Left ventricle myocardium inferior (tissue), 1 donor: ENCODE measurements at regions not wholly inside any gene's neighbourhood (a gene's known extent, or its start where the extent isn't known, plus 50 kb on each side); places are given as distances from the start of the nearest gene placed in this dataset.

ENCODE experiments used
- DNase-seq: peaks from one replicate; pipeline ENCODE4 v3.0.0-alpha.2; 2020
- H3K27ac ChIP-seq: fragments of 200-600 bp; replicated peaks from 2 replicates; pipeline ENCODE4 v1.8.0; 2021
- H3K27me3 ChIP-seq: fragments of 200-600 bp; 2 replicates; pipeline ENCODE4 v1.8.0; 2021; ENCODE audit warnings: low read depth
- H3K36me3 ChIP-seq: fragments of 200-600 bp; 2 replicates; pipeline ENCODE4 v1.8.0; 2021
- H3K4me1 ChIP-seq: fragments of 200-600 bp; 2 replicates; pipeline ENCODE4 v1.8.0; 2021
- H3K4me3 ChIP-seq: fragments of 200-600 bp; 2 replicates; pipeline ENCODE4 v1.8.0; 2021; ENCODE audit warnings: mild to moderate bottlenecking, moderate library complexity
- H3K9me3 ChIP-seq: fragments of 200-600 bp; replicated peaks from 2 replicates; pipeline ENCODE4 v1.8.0; 2021
- intact Hi-C: fragments of 100-400 bp; cut with micrococcal nuclease; formaldehyde crosslinking; loops from one replicate; pipeline ENCODE4 v1.11.0; 2022
- TF ChIP-seq, protein P1 (sequence below): fragments of 200-600 bp; IDR thresholded peaks from 2 replicates; pipeline ENCODE4 v1.8.0; 2021; ENCODE audit warnings: antibody characterized with exemption, mild to moderate bottlenecking, borderline replicate concordance
- donor health status: DM: no; HTN: yes; CAD: no; lungs with severe emphysema.

DNA sequence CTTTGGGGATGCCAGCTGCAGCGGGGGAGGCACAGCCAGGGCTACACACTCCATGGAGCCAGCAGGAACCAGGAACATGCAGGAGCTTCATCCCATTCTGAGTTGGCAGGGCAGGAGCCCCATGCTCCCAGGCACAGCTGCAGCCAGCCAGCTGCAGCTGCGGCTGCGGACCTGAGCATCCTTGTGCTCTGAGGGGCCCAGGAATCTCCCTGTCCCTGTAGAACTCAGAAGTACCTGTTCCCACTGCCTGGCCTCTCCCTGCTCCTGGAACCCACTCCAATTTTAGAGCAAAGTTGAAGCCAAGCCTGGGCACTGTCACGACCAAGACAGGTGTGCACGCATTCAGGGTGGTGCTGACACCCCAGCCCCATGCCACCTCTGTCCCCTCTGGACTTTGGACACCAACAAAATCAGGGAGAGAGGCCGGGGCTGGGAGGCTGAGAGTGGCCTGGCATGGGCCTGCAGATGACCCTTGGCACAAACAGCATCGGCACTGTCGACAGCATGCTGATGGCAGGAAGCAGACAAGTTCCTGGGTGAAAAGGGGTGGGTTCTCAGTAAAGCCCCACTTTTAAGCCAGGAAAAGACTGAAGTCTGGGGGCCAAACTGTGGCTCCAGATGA is 257.3 kb upstream of the LRFN5 start:
- Histone ChIP-seq H3K27ac (no peak overlapping the region), H3K4me1 (no peaks in the 10 kb centered on the region), H3K27me3 (no peaks in the 10 kb centered on the region), H3K4me3 (no peak overlapping the region), H3K36me3 (no peaks in the 10 kb centered on the region), H3K9me3 (no peaks in the 10 kb centered on the region)
- intact Hi-C loops, result no loop called here
- TF ChIP-seq, protein P1, sequence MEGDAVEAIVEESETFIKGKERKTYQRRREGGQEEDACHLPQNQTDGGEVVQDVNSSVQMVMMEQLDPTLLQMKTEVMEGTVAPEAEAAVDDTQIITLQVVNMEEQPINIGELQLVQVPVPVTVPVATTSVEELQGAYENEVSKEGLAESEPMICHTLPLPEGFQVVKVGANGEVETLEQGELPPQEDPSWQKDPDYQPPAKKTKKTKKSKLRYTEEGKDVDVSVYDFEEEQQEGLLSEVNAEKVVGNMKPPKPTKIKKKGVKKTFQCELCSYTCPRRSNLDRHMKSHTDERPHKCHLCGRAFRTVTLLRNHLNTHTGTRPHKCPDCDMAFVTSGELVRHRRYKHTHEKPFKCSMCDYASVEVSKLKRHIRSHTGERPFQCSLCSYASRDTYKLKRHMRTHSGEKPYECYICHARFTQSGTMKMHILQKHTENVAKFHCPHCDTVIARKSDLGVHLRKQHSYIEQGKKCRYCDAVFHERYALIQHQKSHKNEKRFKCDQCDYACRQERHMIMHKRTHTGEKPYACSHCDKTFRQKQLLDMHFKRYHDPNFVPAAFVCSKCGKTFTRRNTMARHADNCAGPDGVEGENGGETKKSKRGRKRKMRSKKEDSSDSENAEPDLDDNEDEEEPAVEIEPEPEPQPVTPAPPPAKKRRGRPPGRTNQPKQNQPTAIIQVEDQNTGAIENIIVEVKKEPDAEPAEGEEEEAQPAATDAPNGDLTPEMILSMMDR, result no peak
- DNase-seq, result no peak

DNA sequence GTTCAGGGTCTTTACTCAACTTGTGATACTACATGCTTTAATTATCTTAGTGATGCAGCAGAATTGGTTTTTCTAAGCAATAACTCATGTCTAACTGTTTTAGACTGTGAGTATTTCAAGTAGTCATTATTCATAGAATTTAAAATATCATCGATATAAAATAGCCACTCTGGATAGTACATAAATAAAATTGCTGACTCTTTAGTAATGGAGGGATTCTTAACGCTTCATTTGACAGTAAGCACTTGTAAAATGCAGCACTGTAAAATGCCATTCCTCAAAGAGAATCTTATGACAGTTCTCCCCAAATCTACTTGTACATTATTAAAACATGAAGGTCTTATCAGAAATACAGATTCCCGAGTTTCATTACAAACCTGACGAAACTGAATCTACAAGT is 262.8 kb upstream of the LRFN5 start:
- intact Hi-C loops, result no loop called here
- H3K4me1 ChIP-seq, result no peaks in the 10 kb centered on the region

DNA sequence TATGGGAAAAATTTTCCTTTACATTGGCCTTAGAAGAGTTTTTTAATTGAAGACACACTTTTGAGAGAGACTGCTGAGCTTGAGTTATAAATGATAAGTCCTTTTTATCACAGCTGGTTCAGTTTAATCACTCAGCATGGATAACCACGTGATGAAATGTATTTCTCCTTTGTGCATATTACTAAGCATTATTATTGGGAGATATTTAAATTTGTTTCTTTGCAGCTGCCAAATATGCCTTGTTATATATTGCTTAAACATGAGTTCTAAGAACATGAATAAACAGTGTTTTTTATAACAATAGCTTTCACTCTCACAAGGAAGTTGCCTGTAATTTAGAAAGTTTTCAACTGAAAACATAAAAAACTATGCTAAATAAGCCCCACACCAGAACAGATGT is 293.5 kb upstream of the LRFN5 start:
- Histone ChIP-seq H3K27ac (no peak overlapping the region), H3K4me3 (no peak overlapping the region), H3K9me3 (peaks cover 13% of the 10 kb centered on the region), H3K27me3 (no peaks in the 10 kb centered on the region), H3K36me3 (no peaks in the 10 kb centered on the region), H3K4me1 (no peaks in the 10 kb centered on the region)
- no peak for DNase-seq
- TF ChIP-seq, protein P1, result no peak
- intact Hi-C loops, result no loop called here

More for the DNA sequence above, 262.8 kb upstream of the LRFN5 start:
- Histone ChIP-seq H3K27me3 (no peaks in the 10 kb centered on the region), H3K4me3 (no peak overlapping the region), H3K27ac (no peak overlapping the region), H3K9me3 (peaks cover 10% of the 10 kb centered on the region), H3K36me3 (no peaks in the 10 kb centered on the region)
- TF ChIP-seq, protein P1, result no peak
- no peak for DNase-seq

GRCh38 chr14:41303506-41303905 is 303.2 kb upstream of the LRFN5 start:
- no peak overlapping the region for H3K27ac ChIP-seq
- intact Hi-C loops, result no loop called here
- H3K4me1 ChIP-seq, result no peaks in the 10 kb centered on the region
- TF ChIP-seq, protein P1, result no peak
- no peaks in the 10 kb centered on the region for H3K36me3 ChIP-seq
- H3K27me3 ChIP-seq, result no peaks in the 10 kb centered on the region
- no peaks in the 10 kb centered on the region for H3K9me3 ChIP-seq
- H3K4me3 ChIP-seq, result no peak overlapping the region
- DNase-seq, result no peak

GRCh38 chr14:41302776-41303175 is 303.9 kb upstream of the LRFN5 start:
- Histone ChIP-seq H3K27me3 (no peaks in the 10 kb centered on the region), H3K36me3 (no peaks in the 10 kb centered on the region), H3K4me3 (no peak overlapping the region), H3K27ac (no peak overlapping the region), H3K4me1 (no peaks in the 10 kb centered on the region), H3K9me3 (no peaks in the 10 kb centered on the region)
- DNase-seq, result no peak
- TF ChIP-seq, protein P1, result no peak
- intact Hi-C loops, result no loop called here
